GM19238 (cell line): ENCODE measurements at regions not wholly inside any gene's neighbourhood (a gene's known extent, or its start where the extent isn't known, plus 50 kb on each side); places are given as distances from the start of the nearest gene placed in this dataset.
"Not testable (repeated sequence)": the region's sequence is repeated elsewhere in the genome, so short reads cannot be mapped to it uniquely, and the experiment has no call there.

Experiments
- DNase-seq: peaks from one replicate; pipeline ENCODE4 v3.0.0; 2011; ENCODE audit warnings: low spot score; ENCODE audit not compliant: insufficient read length

GRCh38 chr1:47593013-47593568 lies 155.2 kb downstream of the FOXD2 start:
- no peak for DNase-seq

GRCh38 chr1:47593598-47594285 lies 155.9 kb downstream of the FOXD2 start:
- no peak for DNase-seq

- DNase-seq = no peak
Measured at GRCh38 chr1:47594627-47595026, 156.8 kb downstream of the FOXD2 start.

GRCh38 chr1:47596328-47596727 lies 158.5 kb downstream of the FOXD2 start:
- DNase-seq = no peak

- no peak for DNase-seq
Measured at GRCh38 chr1:47598357-47598756, 160.5 kb downstream of the FOXD2 start.

GRCh38 chr1:47599777-47600176 lies 161.9 kb downstream of the FOXD2 start:
- no peak for DNase-seq

- DNase-seq = not testable (repeated sequence)
Measured at GRCh38 chr1:47602491-47602890, 164.6 kb downstream of the FOXD2 start.

GRCh38 chr1:47604869-47605268 lies 167.0 kb downstream of the FOXD2 start:
- DNase-seq = not testable (repeated sequence)

GRCh38 chr1:47608296-47608875 lies 170.5 kb downstream of the FOXD2 start:
- DNase-seq = no peak

- no peak for DNase-seq
Measured at GRCh38 chr1:47611992-47612391, 174.1 kb downstream of the FOXD2 start.

GRCh38 chr1:47612819-47613218 lies 175.0 kb downstream of the FOXD2 start:
- DNase-seq = no peak

GRCh38 chr1:47616036-47616435 lies 178.2 kb downstream of the FOXD2 start:
- no peak for DNase-seq

- no peak for DNase-seq
Measured at GRCh38 chr1:47616906-47617305, 179.1 kb downstream of the FOXD2 start.

GRCh38 chr1:47617381-47618221 lies 179.8 kb downstream of the FOXD2 start:
- DNase-seq = no peak

GRCh38 chr1:47618222-47618720 lies 180.4 kb downstream of the FOXD2 start:
- DNase-seq = no peak

- DNase-seq = no peak
Measured at GRCh38 chr1:47618830-47619229, 181.0 kb downstream of the FOXD2 start.

- DNase-seq = no peak
Measured at GRCh38 chr1:47621483-47621882, 183.6 kb downstream of the FOXD2 start.

- no peak for DNase-seq
Measured at GRCh38 chr1:47621977-47622376, 184.1 kb downstream of the FOXD2 start.

- no peak for DNase-seq
Measured at GRCh38 chr1:47622776-47623556, 185.1 kb downstream of the FOXD2 start.

GRCh38 chr1:47623557-47623940 lies 185.7 kb downstream of the FOXD2 start:
- DNase-seq = no peak

GRCh38 chr1:47624531-47624930 lies 186.7 kb downstream of the FOXD2 start:
- no peak for DNase-seq
